Mucosa of rectum (tissue), 2 donors: ENCODE measurements at regions not wholly inside any gene's neighbourhood (a gene's known extent, or its start where the extent isn't known, plus 50 kb on each side); places are given as distances from the start of the nearest gene placed in this dataset.

Experiments used
- H3K27ac ChIP-seq, 2 donors: one replicate each; pipeline ENCODE4 v1.7.0; 2013; ENCODE audit warnings: inconsistent platforms in 2 of 2, low read depth in 2 of 2, low read length in 2 of 2
- H3K27me3 ChIP-seq, 2 donors: one replicate each; pipeline ENCODE4 v1.7.0; 2013; ENCODE audit warnings: low read length in 2 of 2; ENCODE audit not compliant: control insufficient read depth in 2 of 2, insufficient read depth in 2 of 2
- H3K36me3 ChIP-seq, 2 donors: one replicate each; pipeline ENCODE4 v1.7.0; 2013; ENCODE audit warnings: low read length in 2 of 2; ENCODE audit not compliant: control insufficient read depth in 2 of 2, insufficient read depth in 2 of 2
- H3K4me1 ChIP-seq, 2 donors: one replicate each; pipeline ENCODE4 v1.7.0; 2013; ENCODE audit warnings: low read length in 2 of 2, mild to moderate bottlenecking in 1 of 2; ENCODE audit not compliant: control insufficient read depth in 2 of 2, insufficient read depth in 2 of 2
- H3K4me3 ChIP-seq, 2 donors: one replicate each; pipeline ENCODE4 v1.7.0; 2013; ENCODE audit warnings: low read length in 2 of 2
- H3K9ac ChIP-seq, 2 donors: one replicate each; pipeline ENCODE4 v1.7.0; 2013; ENCODE audit warnings: low read length in 2 of 2, low read depth in 1 of 2, mild to moderate bottlenecking in 1 of 2
- H3K9me3 ChIP-seq, 2 donors: one replicate each; pipeline ENCODE4 v1.7.0; 2013; ENCODE audit warnings: low read length in 2 of 2; ENCODE audit not compliant: control insufficient read depth in 2 of 2
- donor health status: healthy.
- donor health status: Normal muscosa, but diverticular disease.

DNA sequence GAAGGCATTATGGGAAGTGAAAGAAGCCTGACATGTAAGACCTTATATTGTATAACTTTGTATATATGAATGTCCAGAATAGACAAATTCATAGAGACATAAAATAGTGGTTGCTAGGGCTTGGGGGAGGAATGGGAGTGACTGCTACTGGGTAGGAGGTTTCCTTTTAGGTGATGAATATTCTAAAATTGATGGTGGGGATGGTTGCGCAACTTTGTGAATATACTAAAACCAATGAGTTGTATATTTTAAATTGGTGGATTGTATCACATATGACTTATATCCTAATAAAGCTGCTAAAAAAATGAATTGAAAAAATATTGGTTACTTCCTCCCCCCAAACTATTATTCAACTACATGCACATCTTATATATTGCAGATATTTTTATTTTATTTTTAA is 70.0 kb downstream of the UCHL1 start:
- Histone ChIP-seq H3K27ac (no peak overlapping the region), H3K27me3 (no peaks in the 10 kb centered on the region), H3K36me3 (no peaks in the 10 kb centered on the region), H3K4me3 (no peak overlapping the region), H3K9ac (no peak overlapping the region), H3K4me1 (no peaks in the 10 kb centered on the region), H3K9me3 (no peaks in the 10 kb centered on the region)

DNA sequence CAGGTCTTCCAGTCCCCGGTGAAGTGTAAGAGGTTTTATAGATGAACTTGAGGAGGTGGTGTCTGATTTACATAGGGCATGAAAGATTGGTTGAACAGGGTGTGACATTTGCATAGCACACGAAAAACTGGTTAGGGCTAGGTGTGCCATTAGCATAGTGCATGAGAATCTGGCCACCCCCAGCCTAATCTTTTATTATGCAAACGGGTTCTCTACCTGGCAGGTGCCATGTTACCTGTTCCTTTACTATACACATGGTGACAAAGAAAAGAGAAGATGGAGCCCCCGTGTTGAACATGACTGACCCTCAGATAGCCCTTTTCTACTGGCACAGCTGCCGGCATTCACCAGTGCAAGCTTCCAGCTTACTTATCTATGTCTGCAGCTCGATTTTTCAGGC is 71.0 kb downstream of the UCHL1 start:
- Histone ChIP-seq H3K27me3 (no peaks in the 10 kb centered on the region), H3K4me1 (no peaks in the 10 kb centered on the region), H3K27ac (no peak overlapping the region), H3K9ac (no peak overlapping the region), H3K4me3 (no peak overlapping the region), H3K9me3 (no peaks in the 10 kb centered on the region), H3K36me3 (no peaks in the 10 kb centered on the region)

DNA sequence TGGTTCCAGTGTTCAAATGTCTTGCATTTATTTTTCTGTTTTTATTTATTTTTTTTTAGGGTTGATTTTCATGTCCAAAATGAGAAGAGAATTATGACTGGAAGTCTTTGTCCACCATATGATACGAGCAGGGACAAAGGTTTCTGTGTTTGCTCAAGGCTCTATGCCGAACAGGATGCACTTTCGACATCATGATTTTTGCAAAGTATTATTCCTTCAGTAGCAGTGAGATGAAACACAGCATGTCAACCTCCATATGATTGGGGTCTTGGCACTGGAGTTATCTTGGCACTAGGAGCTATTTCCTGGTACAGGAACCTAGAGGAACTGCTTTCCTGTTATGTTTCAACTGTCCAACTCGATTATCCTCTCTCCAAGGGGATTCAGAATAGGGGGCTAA is 72.6 kb downstream of the UCHL1 start:
- Histone ChIP-seq H3K27ac (no peak overlapping the region), H3K4me1 (no peaks in the 10 kb centered on the region), H3K27me3 (no peaks in the 10 kb centered on the region), H3K9me3 (no peaks in the 10 kb centered on the region), H3K9ac (no peak overlapping the region), H3K4me3 (no peak overlapping the region), H3K36me3 (no peaks in the 10 kb centered on the region)

DNA sequence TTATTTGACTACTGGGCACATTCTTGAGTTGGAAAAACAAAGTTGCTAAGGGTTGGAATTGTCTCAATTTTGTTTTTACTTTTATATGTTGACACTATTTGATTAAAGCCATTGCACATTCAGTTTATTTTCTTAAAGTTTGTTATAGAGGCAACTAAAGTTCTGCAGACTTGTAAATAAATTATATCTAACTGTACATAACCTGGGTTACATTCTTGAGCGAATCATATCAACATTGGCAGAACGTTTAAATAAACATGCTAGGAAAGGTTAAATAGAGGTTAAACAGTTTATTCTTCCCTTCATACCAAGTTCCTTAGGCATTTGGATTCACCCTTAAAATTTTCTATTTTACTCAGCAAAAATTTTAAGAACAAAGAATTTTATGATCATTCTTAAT is 74.5 kb downstream of the UCHL1 start:
- H3K4me3 ChIP-seq: no peak overlapping the region
- H3K36me3 ChIP-seq: no peaks in the 10 kb centered on the region
- H3K27me3 ChIP-seq: no peaks in the 10 kb centered on the region
- no peaks in the 10 kb centered on the region for H3K9me3 ChIP-seq
- no peak overlapping the region for H3K9ac ChIP-seq
- no peaks in the 10 kb centered on the region for H3K4me1 ChIP-seq
- H3K27ac ChIP-seq: no peak overlapping the region

DNA sequence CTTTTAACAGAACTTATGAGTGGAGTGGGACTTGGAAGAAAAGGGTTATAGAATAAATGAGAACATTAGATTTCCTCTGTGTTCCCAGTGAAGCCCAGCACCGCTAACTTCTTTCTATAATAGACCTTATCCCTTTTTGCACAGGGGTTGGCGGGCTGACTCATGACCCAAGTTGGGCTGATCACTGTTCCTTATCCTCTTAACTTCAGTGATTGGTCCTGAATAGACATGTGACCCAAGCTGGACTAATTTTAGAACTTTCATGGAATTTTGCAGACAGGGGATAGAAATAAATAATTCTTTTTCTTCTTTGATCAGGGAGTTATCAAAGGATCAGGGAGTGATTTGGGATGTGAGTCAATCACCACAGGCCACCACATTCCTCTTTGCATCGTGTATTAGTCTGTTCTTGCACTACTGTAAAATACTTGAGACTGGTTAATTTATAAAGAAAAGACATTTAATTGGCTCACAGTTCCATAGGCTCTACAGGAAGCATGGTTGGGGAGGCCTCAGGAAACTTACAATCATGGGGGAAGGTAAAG is 75.9 kb downstream of the UCHL1 start:
- Histone ChIP-seq H3K4me1 (no peaks in the 10 kb centered on the region), H3K9me3 (no peaks in the 10 kb centered on the region), H3K9ac (no peak overlapping the region), H3K36me3 (no peaks in the 10 kb centered on the region), H3K27me3 (no peaks in the 10 kb centered on the region), H3K27ac (no peak overlapping the region), H3K4me3 (no peak overlapping the region)

DNA sequence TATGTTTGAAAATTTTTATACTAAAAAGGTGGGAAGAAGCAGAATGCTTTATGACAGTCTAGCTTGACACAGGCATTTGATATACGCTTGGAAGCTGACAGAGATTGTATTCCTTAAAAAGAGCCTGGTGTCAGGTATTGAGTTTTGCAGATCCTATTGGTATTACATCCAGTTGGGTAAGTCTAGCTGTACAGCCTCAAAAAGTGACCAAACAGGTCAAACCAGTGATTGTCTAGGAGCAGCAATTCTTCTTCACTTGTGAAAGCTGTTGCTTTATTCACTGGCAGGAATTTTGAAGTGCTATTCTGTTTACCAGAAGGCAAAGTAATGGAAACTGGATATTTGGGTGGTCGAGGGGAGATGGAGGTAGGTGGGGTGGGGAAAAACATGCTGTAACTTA is 77.5 kb downstream of the UCHL1 start:
- no peak overlapping the region for H3K4me3 ChIP-seq
- H3K4me1 ChIP-seq: no peaks in the 10 kb centered on the region
- no peak overlapping the region for H3K9ac ChIP-seq
- H3K27ac ChIP-seq: no peak overlapping the region
- no peaks in the 10 kb centered on the region for H3K36me3 ChIP-seq
- no peaks in the 10 kb centered on the region for H3K27me3 ChIP-seq
- H3K9me3 ChIP-seq: no peaks in the 10 kb centered on the region

DNA sequence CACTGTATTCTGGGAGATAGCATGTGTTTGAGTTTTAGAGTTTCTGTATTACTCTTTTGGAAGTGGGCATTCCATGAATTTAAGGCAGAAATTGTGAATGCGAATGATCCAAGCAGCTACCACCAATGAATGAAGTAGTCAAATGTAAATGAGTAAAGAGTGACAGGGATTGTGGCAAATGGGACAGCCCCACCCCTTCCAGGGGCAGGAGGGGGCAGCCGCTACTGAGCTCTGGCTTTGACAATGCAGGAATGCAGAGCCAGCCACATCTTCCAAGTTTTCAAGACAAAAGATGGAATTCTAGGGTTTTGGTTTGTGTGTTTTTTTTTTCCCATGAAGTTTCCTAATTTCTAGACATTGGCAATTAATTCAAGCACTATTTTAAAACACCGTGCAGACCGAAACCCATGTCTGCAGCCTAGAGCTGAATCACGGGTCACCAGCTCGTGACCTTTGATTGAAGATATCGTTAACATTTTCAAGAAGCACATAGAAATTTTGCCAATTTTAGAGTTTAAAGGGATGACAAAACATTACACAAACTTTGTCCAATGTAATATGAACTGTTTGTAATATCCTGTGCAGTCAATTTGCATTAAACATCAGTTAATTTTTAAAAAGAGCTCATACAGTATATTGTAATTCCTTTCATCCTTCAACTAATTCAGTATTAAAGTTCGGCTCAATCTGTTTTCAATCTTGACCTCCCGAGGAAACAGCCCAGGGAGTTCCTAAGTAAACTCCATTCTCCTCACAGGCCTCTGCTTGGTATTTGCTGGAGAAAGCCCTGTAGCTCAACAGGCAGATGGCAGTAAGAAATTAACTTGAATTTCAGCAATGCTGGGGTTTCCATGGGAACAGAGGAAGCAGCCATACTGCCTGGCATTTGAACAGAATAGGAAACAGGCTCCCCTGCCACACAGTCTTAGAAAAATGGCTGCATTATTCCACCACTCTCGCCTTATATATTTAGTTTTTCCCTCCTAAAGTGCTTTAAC is 83.4 kb downstream of the UCHL1 start:
- H3K4me1 ChIP-seq: no peaks in the 10 kb centered on the region
- no peaks in the 10 kb centered on the region for H3K9me3 ChIP-seq
- H3K4me3 ChIP-seq: no peak overlapping the region
- no peaks in the 10 kb centered on the region for H3K27me3 ChIP-seq
- H3K36me3 ChIP-seq: no peaks in the 10 kb centered on the region
- no peak overlapping the region for H3K9ac ChIP-seq
- H3K27ac ChIP-seq: no peak overlapping the region

DNA sequence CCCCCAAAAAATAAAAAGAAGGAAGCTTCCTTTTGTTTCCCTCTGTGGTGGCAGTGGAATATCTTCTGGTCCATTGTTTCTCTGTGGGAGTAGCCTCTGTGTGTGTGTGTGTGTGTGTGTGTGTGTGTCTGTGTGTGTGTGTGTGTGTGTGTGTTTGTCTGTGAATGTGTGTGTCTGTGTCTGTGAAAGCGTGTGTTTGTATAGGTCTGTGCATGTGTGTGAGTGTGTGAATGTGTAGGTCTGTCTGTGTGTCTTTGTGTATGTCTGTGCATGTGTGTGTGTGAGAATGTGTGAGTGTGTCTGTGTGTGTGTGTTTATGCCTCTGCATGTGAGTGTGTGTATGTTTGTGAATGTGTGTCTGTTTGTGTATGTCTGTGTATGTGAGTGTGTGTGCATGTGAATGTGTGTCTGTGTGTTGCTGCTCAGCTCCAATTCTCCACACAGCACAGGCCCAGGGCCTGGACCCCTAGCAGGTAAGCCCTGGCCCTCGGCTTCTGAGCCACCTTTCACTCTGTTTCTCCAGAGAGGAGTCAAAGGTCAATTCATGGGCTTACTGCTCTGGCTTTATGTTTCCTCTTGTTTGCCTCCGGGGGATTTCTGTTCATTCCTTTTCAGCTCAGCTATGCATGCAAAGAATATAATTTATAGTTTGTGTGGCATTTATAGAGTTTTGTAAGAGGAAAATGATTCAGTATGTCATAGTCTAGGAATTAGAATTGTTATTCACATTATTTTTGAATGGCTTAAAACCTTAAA is 89.8 kb downstream of the UCHL1 start:
- Histone ChIP-seq H3K4me1 (no peaks in the 10 kb centered on the region), H3K27ac (no peak overlapping the region), H3K36me3 (no peaks in the 10 kb centered on the region), H3K9ac (no peak overlapping the region), H3K4me3 (no peak overlapping the region), H3K9me3 (no peaks in the 10 kb centered on the region), H3K27me3 (no peaks in the 10 kb centered on the region)

DNA sequence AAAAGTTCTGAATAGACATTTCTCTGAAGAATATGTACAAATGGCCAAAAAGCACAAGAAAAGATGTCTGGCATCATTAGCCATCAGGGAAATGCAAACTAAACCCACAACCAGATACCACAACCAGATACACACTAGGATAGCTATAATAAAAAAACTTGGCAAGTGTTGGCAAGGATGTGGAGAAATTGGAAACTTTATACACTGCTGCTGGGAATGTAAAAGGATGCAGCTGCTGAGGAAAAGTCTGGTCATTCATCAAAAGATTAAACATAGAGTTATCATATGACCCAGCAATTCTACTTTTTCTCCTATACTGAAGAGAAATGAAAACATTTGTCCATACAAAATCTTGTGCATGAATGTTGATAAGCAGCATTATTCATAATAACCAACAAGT is 92.3 kb downstream of the UCHL1 start:
- Histone ChIP-seq H3K4me1 (no peaks in the 10 kb centered on the region), H3K27me3 (no peaks in the 10 kb centered on the region), H3K27ac (no peak overlapping the region), H3K9ac (no peak overlapping the region), H3K36me3 (no peaks in the 10 kb centered on the region), H3K9me3 (no peaks in the 10 kb centered on the region), H3K4me3 (no peak overlapping the region)
